DND-41 (cell line): ENCODE measurements at regions not wholly inside any gene's neighbourhood (a gene's known extent, or its start where the extent isn't known, plus 50 kb on each side); places are given as distances from the start of the nearest gene placed in this dataset.

ENCODE experiments used
- ATAC-seq: fragments of 200-7000 bp; cut with Tn5 transposase; 3 replicates; pipeline ENCODE4 v1.9.1; 2021; ENCODE audit warnings: low read depth; ENCODE audit not compliant: insufficient read depth
- DNase-seq: peaks from one replicate; pipeline ENCODE4 v3.0.0-alpha.2; 2020
- H2AFZ ChIP-seq: 2 replicates; pipeline ENCODE4 v1.6.0; 2012; ENCODE audit warnings: low read depth, low read length
- H3K27ac ChIP-seq: 2 replicates; pipeline ENCODE4 v1.5.1; 2012; ENCODE audit warnings: low read length, inconsistent platforms
- H3K27me3 ChIP-seq: fragments of 200-600 bp; sonication (generic); 2 replicates; pipeline ENCODE4 v1.6.0; 2012; ENCODE audit warnings: low read length, mild to moderate bottlenecking, inconsistent platforms; ENCODE audit not compliant: insufficient read depth, poor library complexity
- H3K36me3 ChIP-seq: 2 replicates; pipeline ENCODE4 v1.5.1; 2012; ENCODE audit warnings: low read length, inconsistent platforms; ENCODE audit not compliant: insufficient read depth
- H3K4me1 ChIP-seq: 2 replicates; pipeline ENCODE4 v1.5.1; 2012; ENCODE audit warnings: mild to moderate bottlenecking, low read length; ENCODE audit not compliant: insufficient read depth
- H3K4me2 ChIP-seq: 2 replicates; pipeline ENCODE4 v1.6.0; 2012; ENCODE audit warnings: mild to moderate bottlenecking, moderate library complexity, low read length, inconsistent platforms; ENCODE audit not compliant: insufficient read depth
- H3K4me3 ChIP-seq, 2 experiments: fragments of 200-600 bp in 1 of 2; shearing (Covaris generic) in 1 of 2; 2 replicates each; pipeline ENCODE4 v1.5.1; 2012 to 2016; ENCODE audit warnings: inconsistent platforms in 2 of 2, low read length in 2 of 2, mild to moderate bottlenecking in 2 of 2, low read depth in 1 of 2, moderate library complexity in 1 of 2
- H3K79me2 ChIP-seq: 2 replicates; pipeline ENCODE4 v1.6.0; 2012; ENCODE audit warnings: low read length, inconsistent platforms; ENCODE audit not compliant: insufficient read depth
- H3K9ac ChIP-seq: 2 replicates; pipeline ENCODE4 v1.6.0; 2012; ENCODE audit warnings: low read depth, mild to moderate bottlenecking, inconsistent platforms, low read length, moderate library complexity
- H3K9me3 ChIP-seq: 2 replicates; pipeline ENCODE4 v1.5.1; 2012; ENCODE audit warnings: low read length, moderate library complexity, mild to moderate bottlenecking, inconsistent platforms; ENCODE audit not compliant: insufficient read depth, severe bottlenecking
- H4K20me1 ChIP-seq: 2 replicates; pipeline ENCODE4 v1.6.0; 2012; ENCODE audit warnings: low read length; ENCODE audit not compliant: insufficient read depth
- EZH2 ChIP-seq: IDR thresholded peaks from 3 replicates; pipeline ENCODE4 v1.6.1; 2012; ENCODE audit warnings: borderline replicate concordance, low read depth, mild to moderate bottlenecking, moderate library complexity, low read length, inconsistent platforms; ENCODE audit not compliant: severe bottlenecking
- TF ChIP-seq, protein P1 (sequence below): IDR thresholded peaks from 2 replicates; pipeline ENCODE4 v1.5.1; 2012; ENCODE audit warnings: borderline replicate concordance, low read length, moderate library complexity, mild to moderate bottlenecking; ENCODE audit not compliant: poor library complexity, severe bottlenecking; ENCODE audit errors: extremely low read depth

DNA sequence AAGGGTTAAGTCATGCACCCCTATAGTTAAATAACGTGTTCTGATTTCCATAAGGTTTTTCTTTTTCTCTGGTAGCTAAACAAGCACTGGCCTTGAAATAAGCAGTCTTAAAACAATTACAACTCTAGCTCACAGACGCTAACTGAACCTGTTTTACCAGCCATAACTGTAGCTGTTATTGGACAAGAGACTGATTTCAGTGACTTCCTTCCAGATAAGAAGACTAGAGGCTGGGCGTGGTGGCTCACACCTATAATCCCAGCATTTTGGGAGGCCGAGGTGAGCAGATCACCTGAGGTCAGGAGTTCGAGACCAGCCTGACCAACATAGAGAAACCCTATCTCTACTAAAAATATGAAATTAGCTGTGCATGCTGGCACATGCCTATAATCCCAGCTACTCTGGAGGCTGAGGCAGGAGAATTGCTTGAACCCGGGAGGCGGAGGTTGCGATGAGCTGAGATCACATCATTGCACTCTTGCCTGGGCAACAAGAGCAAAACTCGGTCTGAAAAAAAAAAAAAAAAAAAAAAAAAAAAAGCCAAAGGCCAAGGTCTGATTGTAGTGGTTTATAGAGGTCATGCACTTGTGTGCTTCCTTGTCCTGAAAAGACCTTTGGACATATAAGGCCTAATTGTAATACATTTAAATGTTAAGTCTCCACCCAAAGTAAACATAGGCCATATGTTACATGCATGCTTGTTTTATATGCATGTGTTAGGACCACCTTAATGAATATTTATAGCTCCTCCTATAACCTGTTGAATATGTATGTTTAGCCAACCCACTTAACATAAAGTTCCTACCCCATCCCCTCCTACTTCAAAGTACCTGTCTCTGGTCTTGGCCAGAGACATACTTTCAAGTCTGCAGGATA, 319.5 kb upstream of the CA10 start:
- no peaks in the 10 kb centered on the region for H3K79me2 ChIP-seq
- no peak overlapping the region for H2AFZ ChIP-seq
- no peaks in the 10 kb centered on the region for H3K36me3 ChIP-seq
- no peak for ATAC-seq
- no peaks in the 10 kb centered on the region for H3K27me3 ChIP-seq
- no peak overlapping the region for H3K4me3 ChIP-seq
- H3K4me2 ChIP-seq, result no peak overlapping the region
- H3K27ac ChIP-seq, result no peak overlapping the region
- H4K20me1 ChIP-seq, result no peaks in the 10 kb centered on the region
- no peaks in the 10 kb centered on the region for H3K4me1 ChIP-seq
- no peak overlapping the region for H3K9ac ChIP-seq
- no peak for DNase-seq
- no peak for TF ChIP-seq EZH2
- TF ChIP-seq, protein P1, sequence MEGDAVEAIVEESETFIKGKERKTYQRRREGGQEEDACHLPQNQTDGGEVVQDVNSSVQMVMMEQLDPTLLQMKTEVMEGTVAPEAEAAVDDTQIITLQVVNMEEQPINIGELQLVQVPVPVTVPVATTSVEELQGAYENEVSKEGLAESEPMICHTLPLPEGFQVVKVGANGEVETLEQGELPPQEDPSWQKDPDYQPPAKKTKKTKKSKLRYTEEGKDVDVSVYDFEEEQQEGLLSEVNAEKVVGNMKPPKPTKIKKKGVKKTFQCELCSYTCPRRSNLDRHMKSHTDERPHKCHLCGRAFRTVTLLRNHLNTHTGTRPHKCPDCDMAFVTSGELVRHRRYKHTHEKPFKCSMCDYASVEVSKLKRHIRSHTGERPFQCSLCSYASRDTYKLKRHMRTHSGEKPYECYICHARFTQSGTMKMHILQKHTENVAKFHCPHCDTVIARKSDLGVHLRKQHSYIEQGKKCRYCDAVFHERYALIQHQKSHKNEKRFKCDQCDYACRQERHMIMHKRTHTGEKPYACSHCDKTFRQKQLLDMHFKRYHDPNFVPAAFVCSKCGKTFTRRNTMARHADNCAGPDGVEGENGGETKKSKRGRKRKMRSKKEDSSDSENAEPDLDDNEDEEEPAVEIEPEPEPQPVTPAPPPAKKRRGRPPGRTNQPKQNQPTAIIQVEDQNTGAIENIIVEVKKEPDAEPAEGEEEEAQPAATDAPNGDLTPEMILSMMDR, result no peak
- peaks cover 2% of the 10 kb centered on the region for H3K9me3 ChIP-seq

DNA sequence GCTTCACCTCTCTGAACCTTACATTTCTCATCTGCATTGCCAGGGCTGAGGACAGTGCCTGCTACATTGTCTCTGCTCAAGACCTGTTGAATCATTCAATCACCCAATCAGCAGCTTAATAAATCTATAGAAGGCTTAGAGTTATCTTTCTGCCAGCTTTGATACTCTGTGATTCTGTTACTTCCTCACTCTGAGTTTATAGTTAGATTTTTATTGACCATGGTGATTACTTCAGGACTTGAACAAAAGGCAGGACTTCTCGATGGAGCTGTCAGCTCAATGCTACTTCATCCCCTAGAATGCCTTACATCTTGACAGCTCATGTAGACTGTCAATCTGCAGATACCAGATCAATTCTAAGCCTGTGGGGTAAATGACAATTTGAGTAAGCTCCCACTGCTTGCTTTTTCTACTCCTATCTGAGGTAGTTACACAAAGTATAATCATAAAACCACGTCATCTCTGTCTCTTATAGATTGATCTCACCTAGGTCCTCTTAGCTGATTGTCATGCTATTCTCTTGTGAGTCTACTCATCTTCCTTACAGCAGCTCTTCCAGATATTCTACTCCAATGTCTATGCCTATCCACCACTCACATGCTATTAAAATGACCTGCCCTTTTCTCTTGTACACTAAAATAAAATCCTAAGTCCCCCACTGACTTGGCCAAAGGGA, 318.3 kb upstream of the CA10 start:
- Histone ChIP-seq H3K9ac (no peak overlapping the region), H3K4me1 (no peaks in the 10 kb centered on the region), H3K27me3 (no peaks in the 10 kb centered on the region), H3K36me3 (no peaks in the 10 kb centered on the region), H3K79me2 (no peaks in the 10 kb centered on the region), H3K4me3 (no peak overlapping the region), H2AFZ (no peak overlapping the region), H3K27ac (no peak overlapping the region), H3K9me3 (no peaks in the 10 kb centered on the region), H4K20me1 (no peaks in the 10 kb centered on the region), H3K4me2 (no peak overlapping the region)
- TF ChIP-seq, protein P1, result no peak
- TF ChIP-seq EZH2, result no peak
- DNase-seq (no peak), ATAC-seq (no peak)

DNA sequence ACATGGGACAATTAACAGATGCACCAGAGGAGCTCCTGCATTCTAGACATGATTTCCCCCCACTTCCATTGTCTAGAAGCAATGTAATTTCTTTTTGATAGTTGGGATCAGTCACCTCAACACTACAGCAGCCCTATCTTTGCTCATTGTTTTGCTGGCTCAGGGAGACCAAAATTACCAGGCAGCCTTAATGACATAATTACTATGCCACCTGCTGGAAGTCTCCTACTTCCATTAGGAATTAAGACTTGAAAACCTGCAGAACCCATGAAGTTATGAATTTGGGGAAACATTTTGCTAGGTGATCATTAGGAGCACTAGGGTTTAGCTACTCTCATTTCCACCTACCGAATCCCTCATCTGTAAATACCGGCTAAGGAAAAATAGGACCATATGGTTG, 312.0 kb upstream of the CA10 start:
- no peaks in the 10 kb centered on the region for H3K27me3 ChIP-seq
- H3K9me3 ChIP-seq, result no peaks in the 10 kb centered on the region
- no peak overlapping the region for H3K27ac ChIP-seq
- no peaks in the 10 kb centered on the region for H3K4me1 ChIP-seq
- no peak for TF ChIP-seq EZH2
- TF ChIP-seq, protein P1, result no peak
- no peak for DNase-seq
- H4K20me1 ChIP-seq, result no peaks in the 10 kb centered on the region
- no peaks in the 10 kb centered on the region for H3K79me2 ChIP-seq
- no peak overlapping the region for H3K9ac ChIP-seq
- no peaks in the 10 kb centered on the region for H3K36me3 ChIP-seq
- H3K4me2 ChIP-seq, result no peak overlapping the region
- H2AFZ ChIP-seq, result no peak overlapping the region
- H3K4me3 ChIP-seq, result no peak overlapping the region
- ATAC-seq, result no peak
